B cell (primary cell): ENCODE measurements at regions not wholly inside any gene's neighbourhood (a gene's known extent, or its start where the extent isn't known, plus 50 kb on each side); places are given as distances from the start of the nearest gene placed in this dataset.

Experiments used
- ATAC-seq: fragments of 200-7000 bp; cut with Tn5 transposase; one replicate; pipeline ENCODE4 v1.10.0; 2021; ENCODE audit warnings: low read depth, mild to moderate bottlenecking, moderate number of reproducible peaks, moderate library complexity
- CTCF ChIA-PET: fragments of 350-600 bp; sonication (Branson Sonifier 250); formaldehyde crosslinking; loops from one replicate; lab custom pipeline; 2021; ENCODE audit warnings: antibody characterized with exemption, inconsistent platforms; lab: Charles Lee
- POLR2A ChIA-PET: fragments of 350-600 bp; sonication (Branson Sonifier 250); formaldehyde crosslinking; loops from one replicate; lab custom pipeline; 2021; ENCODE audit warnings: antibody characterized with exemption; lab: Charles Lee
- DNase-seq: peaks from one replicate; pipeline ENCODE4 v3.0.0; 2013
- H2AFZ ChIP-seq: 2 replicates; pipeline ENCODE4 v1.6.1; 2012; ENCODE audit warnings: mild to moderate bottlenecking, low read depth, low read length; ENCODE audit not compliant: insufficient read depth, poor library complexity, severe bottlenecking
- H3K27ac ChIP-seq, 2 donors: 1 replicate in 1 of 2; 2 replicates in 1 of 2; pipeline ENCODE4 v1.5.1; 2012 to 2013; ENCODE audit warnings: low read length in 2 of 2, mild to moderate bottlenecking in 2 of 2, moderate library complexity in 1 of 2
- H3K27me3 ChIP-seq, 4 experiments: fragments of 200-600 bp in 1 of 4; sonication (generic) in 1 of 4; replicated peaks in 1 of 4; 1 replicate in 2 of 4; 2 replicates in 2 of 4; pipeline versions ENCODE4 v1.6.1 to v1.7.0; 2013 to 2016; ENCODE audit warnings: low read length in 3 of 4, mild to moderate bottlenecking in 2 of 4, mixed read lengths in 1 of 4, moderate library complexity in 1 of 4; ENCODE audit not compliant: insufficient read depth in 4 of 4, control insufficient read depth in 3 of 4; ENCODE audit errors: control extremely low read depth in 1 of 4
- H3K36me3 ChIP-seq, 2 experiments: replicated peaks in 1 of 2; 1 replicate in 1 of 2; 2 replicates in 1 of 2; pipeline versions ENCODE4 v1.6.1 to v1.7.1; 2013; ENCODE audit warnings: low read length in 1 of 2; ENCODE audit not compliant: insufficient read depth in 2 of 2, control insufficient read depth in 1 of 2; ENCODE audit errors: control extremely low read depth in 1 of 2, extremely low read depth in 1 of 2
- H3K4me1 ChIP-seq, 2 donors: fragments of 200-600 bp in 1 of 2; sonication (generic) in 1 of 2; 1 replicate in 1 of 2; 2 replicates in 1 of 2; pipeline versions ENCODE4 v1.5.1 to v1.6.1; 2013 to 2017; ENCODE audit warnings: low read length in 2 of 2; ENCODE audit not compliant: control insufficient read depth in 2 of 2, insufficient read depth in 2 of 2
- H3K4me2 ChIP-seq: replicated peaks from 2 replicates; pipeline ENCODE3; 2012; ENCODE audit warnings: mild to moderate bottlenecking, low read depth, low read length; ENCODE audit not compliant: poor library complexity, severe bottlenecking
- H3K4me3 ChIP-seq, 5 experiments: fragments of 200-600 bp in 1 of 5; sonication (generic) in 1 of 5; 1 replicate in 3 of 5; 2 replicates in 2 of 5; pipeline versions ENCODE4 v1.5.1 to v1.7.0; 2011 to 2016; ENCODE audit warnings: low read length in 4 of 5, mild to moderate bottlenecking in 4 of 5, low read depth in 2 of 5, control low read depth in 1 of 5, moderate library complexity in 1 of 5; ENCODE audit not compliant: insufficient read depth in 1 of 5; ENCODE audit errors: control extremely low read depth in 1 of 5, extremely low read depth in 1 of 5
- H3K79me2 ChIP-seq: fragments of 200-600 bp; sonication (generic); one replicate; pipeline ENCODE4 v1.6.0; 2016; ENCODE audit warnings: low read length; ENCODE audit not compliant: control insufficient read depth, insufficient read depth
- H3K9ac ChIP-seq: fragments of 200-600 bp; sonication (generic); 2 replicates; pipeline ENCODE4 v1.6.1; 2017; ENCODE audit warnings: mild to moderate bottlenecking, low read length, moderate library complexity
- H3K9me3 ChIP-seq, 3 donors: one replicate each; pipeline versions ENCODE4 v1.6.1 to v1.7.1; 2013; ENCODE audit warnings: low read length in 2 of 3; ENCODE audit not compliant: control insufficient read depth in 2 of 3, insufficient read depth in 1 of 3; ENCODE audit errors: control extremely low read depth in 1 of 3
- H4K20me1 ChIP-seq: 2 replicates; pipeline ENCODE4 v1.6.0; 2012; ENCODE audit warnings: mild to moderate bottlenecking, low read length; ENCODE audit not compliant: insufficient read depth, control insufficient read depth, poor library complexity, severe bottlenecking
- H3K27ac Mint-ChIP-seq: one replicate; pipeline ENCODE4 v1.8.0; 2021; ENCODE audit warnings: mixed read lengths
- H3K27me3 Mint-ChIP-seq: one replicate; pipeline ENCODE4 v1.8.0; 2021; ENCODE audit warnings: mixed read lengths
- H3K4me1 Mint-ChIP-seq: one replicate; pipeline ENCODE4 v1.8.0; 2021; ENCODE audit warnings: mixed read lengths
- H3K4me3 Mint-ChIP-seq: one replicate; pipeline ENCODE4 v1.8.0; 2021; ENCODE audit warnings: mixed read lengths
- H3K9me3 Mint-ChIP-seq: one replicate; pipeline ENCODE4 v1.8.0; 2022; ENCODE audit warnings: mixed read lengths; ENCODE audit not compliant: insufficient read depth
- EZH2 ChIP-seq: IDR thresholded peaks from 2 replicates; pipeline ENCODE4 v1.6.1; 2012; ENCODE audit warnings: borderline replicate concordance, low read depth, mild to moderate bottlenecking, moderate library complexity, low read length; ENCODE audit not compliant: insufficient read depth, poor library complexity, severe bottlenecking
- WGBS: methylation state at CpG from one replicate; pipeline ENCODE4 v1.1.5; 2013; ENCODE audit warnings: missing lambda C conversion rate; ENCODE audit not compliant: insufficient coverage; 5-methylcytosine and 5-hydroxymethylcytosine counted together
- intact Hi-C: fragments of 100-400 bp; cut with micrococcal nuclease; formaldehyde crosslinking; loops from one replicate; pipeline ENCODE4 v1.10.0; 2022
- TF ChIP-seq, protein P1 (sequence below): fragments of 200-600 bp; IDR thresholded peaks from one replicate; pipeline ENCODE4 v1.8.0; 2022; ENCODE audit warnings: antibody characterized with exemption, mild to moderate bottlenecking

DNA sequence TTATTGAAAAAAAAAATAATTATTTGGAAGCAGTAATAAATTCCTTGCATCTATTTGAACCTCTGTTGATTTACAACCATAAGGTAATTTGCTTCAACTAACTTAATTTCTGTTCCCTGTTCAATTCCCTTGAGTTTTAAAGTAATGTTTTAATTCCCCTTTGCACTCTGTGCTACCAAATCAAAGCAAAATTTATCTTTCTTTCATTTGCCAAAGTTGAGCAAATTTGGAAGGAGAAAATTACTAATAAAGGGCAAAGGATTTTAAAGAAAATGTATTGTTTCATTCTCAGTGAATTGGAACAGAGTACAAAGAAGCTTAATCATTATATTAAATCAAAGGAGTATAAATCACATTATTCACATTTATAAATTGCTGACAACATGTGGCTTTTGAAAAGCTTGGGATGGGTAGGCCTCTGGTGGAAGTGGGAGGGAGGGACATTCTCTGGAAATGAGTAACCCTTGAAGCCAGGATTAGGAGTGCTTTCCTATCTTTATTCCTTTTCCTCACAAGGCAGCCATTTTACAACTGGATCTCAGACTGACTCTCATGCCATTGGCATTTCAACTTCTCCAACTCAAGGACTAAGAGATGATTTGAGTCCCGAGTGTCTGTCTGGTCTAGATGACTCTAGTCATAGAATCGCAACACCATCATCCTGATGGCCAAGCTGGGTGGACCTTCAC lies 331.6 kb upstream of the DUSP10 start:
- Histone ChIP-seq H3K9me3 (no peaks in the 10 kb centered on the region), H3K4me1 (no peaks in the 10 kb centered on the region), H2AFZ (no peak overlapping the region), H3K4me3 (no peak overlapping the region), H4K20me1 (no peaks in the 10 kb centered on the region), H3K79me2 (no peaks in the 10 kb centered on the region), H3K9ac (no peak overlapping the region), H3K36me3 (no peaks in the 10 kb centered on the region), H3K27ac (no peak overlapping the region), H3K4me2 (no peak overlapping the region), H3K27me3 (peaks cover 0 to under 1% (median 0%) of the 10 kb centered on the region in 4 experiments)
- Mint-ChIP-seq H3K4me1 (peaks cover 2% of the 10 kb centered on the region), H3K27ac (no peak overlapping the region), H3K9me3 (no peaks in the 10 kb centered on the region), H3K27me3 (peaks cover 3% of the 10 kb centered on the region), H3K4me3 (no peak overlapping the region)
- ChIA-PET CTCF (no interaction called here), POLR2A (no interaction called here)
- intact Hi-C loops, result no loop called here
- WGBS, result no CpG with 5 or more reads among the region's 2 CpGs
- ATAC-seq (no peak), DNase-seq (no peak)
- TF ChIP-seq, protein P1, sequence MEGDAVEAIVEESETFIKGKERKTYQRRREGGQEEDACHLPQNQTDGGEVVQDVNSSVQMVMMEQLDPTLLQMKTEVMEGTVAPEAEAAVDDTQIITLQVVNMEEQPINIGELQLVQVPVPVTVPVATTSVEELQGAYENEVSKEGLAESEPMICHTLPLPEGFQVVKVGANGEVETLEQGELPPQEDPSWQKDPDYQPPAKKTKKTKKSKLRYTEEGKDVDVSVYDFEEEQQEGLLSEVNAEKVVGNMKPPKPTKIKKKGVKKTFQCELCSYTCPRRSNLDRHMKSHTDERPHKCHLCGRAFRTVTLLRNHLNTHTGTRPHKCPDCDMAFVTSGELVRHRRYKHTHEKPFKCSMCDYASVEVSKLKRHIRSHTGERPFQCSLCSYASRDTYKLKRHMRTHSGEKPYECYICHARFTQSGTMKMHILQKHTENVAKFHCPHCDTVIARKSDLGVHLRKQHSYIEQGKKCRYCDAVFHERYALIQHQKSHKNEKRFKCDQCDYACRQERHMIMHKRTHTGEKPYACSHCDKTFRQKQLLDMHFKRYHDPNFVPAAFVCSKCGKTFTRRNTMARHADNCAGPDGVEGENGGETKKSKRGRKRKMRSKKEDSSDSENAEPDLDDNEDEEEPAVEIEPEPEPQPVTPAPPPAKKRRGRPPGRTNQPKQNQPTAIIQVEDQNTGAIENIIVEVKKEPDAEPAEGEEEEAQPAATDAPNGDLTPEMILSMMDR, result no peak

DNA sequence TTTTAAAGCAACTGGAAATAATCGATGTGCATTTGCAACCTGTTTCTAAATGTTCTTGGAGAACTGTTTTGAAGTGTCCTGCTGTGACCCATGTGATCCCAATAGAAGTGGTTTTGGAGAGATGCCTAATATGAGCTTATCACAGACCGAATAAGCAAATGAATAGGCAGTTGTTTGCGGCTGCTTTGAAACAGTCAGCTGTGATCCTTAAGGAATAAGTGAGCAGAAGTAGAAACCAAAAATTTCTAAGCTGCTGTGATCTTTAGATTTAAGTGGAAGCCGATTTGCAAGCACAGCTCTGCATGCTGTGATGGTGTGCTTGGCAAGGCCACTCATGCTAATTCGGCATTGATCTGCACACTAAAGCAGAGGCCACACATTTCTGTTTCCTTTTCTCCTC lies 329.5 kb upstream of the DUSP10 start:
- WGBS, result 87% methylated on average over 5 of the region's 5 CpGs
- Mint-ChIP-seq H3K4me3 (no peak overlapping the region), H3K27ac (no peak overlapping the region), H3K4me1 (peaks cover 2% of the 10 kb centered on the region), H3K9me3 (no peaks in the 10 kb centered on the region), H3K27me3 (no peaks in the 10 kb centered on the region)
- Histone ChIP-seq H2AFZ (no peak overlapping the region), H3K9me3 (no peaks in the 10 kb centered on the region), H3K9ac (no peak overlapping the region), H4K20me1 (no peaks in the 10 kb centered on the region), H3K27me3 (peaks cover 0 to 4% (median 0%) of the 10 kb centered on the region in 4 experiments), H3K4me1 (no peaks in the 10 kb centered on the region), H3K4me3 (no peak overlapping the region), H3K36me3 (no peaks in the 10 kb centered on the region), H3K4me2 (no peak overlapping the region), H3K79me2 (no peaks in the 10 kb centered on the region), H3K27ac (no peak overlapping the region)
- TF ChIP-seq EZH2, result no peak
- TF ChIP-seq, protein P1, result no peak
- intact Hi-C loops, result no loop called here
- ATAC-seq (no peak), DNase-seq (no peak)
- CTCF ChIA-PET, result no interaction called here
- POLR2A ChIA-PET, result no interaction called here
